PC-3 (cell line): ENCODE measurements at regions not wholly inside any gene's neighbourhood (a gene's known extent, or its start where the extent isn't known, plus 50 kb on each side); places are given as distances from the start of the nearest gene placed in this dataset.

Experiments
- ATAC-seq: fragments of 200-7000 bp; cut with Tn5 transposase; 2 replicates; pipeline ENCODE4 v1.9.1; 2020; ENCODE audit warnings: mild to moderate bottlenecking, moderate library complexity
- BruUV-seq: library from RNA; stranded (reverse); fragments of 400-500 nt; replicated peaks from 2 replicates; lab custom pipeline; 2021; lab: Mats Ljungman, UMichigan
- CTCF ChIA-PET: fragments of 300-600 bp; sonication (Branson Sonifier 250); formaldehyde crosslinking; loops from one replicate; lab custom pipeline; 2022; ENCODE audit warnings: antibody characterized with exemption; lab: Charles Lee
- POLR2A ChIA-PET: fragments of 300-600 bp; sonication (Branson Sonifier 250); formaldehyde crosslinking; loops from one replicate; lab custom pipeline; 2022; ENCODE audit warnings: antibody characterized with exemption; ENCODE audit not compliant: unreplicated experiment; lab: Charles Lee
- DNase-seq: peaks from one replicate; pipeline ENCODE4 v3.0.0-alpha.2; 2015
- H2AFZ ChIP-seq: fragments of 300-600 bp; sonication (generic); 2 replicates; pipeline ENCODE4 v1.6.0; 2016; ENCODE audit warnings: antibody characterized with exemption, low read length
- H3F3A ChIP-seq: fragments of 300-600 bp; sonication (generic); one replicate; pipeline ENCODE4 v1.6.0; 2017; ENCODE audit warnings: antibody characterized with exemption, low read length, control low read depth, mild to moderate bottlenecking; ENCODE audit not compliant: unreplicated experiment
- H3K27ac ChIP-seq: fragments of 300-600 bp; sonication (generic); 2 replicates; pipeline ENCODE4 v1.5.1; 2016; ENCODE audit warnings: mild to moderate bottlenecking, low read length
- H3K27me3 ChIP-seq: fragments of 300-600 bp; sonication (generic); 2 replicates; pipeline ENCODE4 v1.6.1; 2016; ENCODE audit warnings: low read length, mixed read lengths
- H3K36me3 ChIP-seq: fragments of 300-600 bp; sonication (generic); 2 replicates; pipeline ENCODE4 v1.6.1; 2016; ENCODE audit warnings: low read depth, mixed run types, low read length, mixed read lengths
- H3K4me1 ChIP-seq: fragments of 300-600 bp; sonication (generic); 2 replicates; pipeline ENCODE4 v1.5.1; 2016; ENCODE audit warnings: low read length; ENCODE audit not compliant: insufficient read depth
- H3K4me2 ChIP-seq: fragments of 300-600 bp; sonication (generic); 2 replicates; pipeline ENCODE4 v1.6.0; 2016; ENCODE audit warnings: low read length
- H3K4me3 ChIP-seq: fragments of 300-600 bp; sonication (generic); 2 replicates; pipeline ENCODE4 v1.5.1; 2016; ENCODE audit warnings: mild to moderate bottlenecking, low read length, mixed read lengths
- H3K79me2 ChIP-seq: fragments of 300-600 bp; sonication (generic); 2 replicates; pipeline ENCODE4 v1.6.1; 2017; ENCODE audit warnings: low read length, mixed read lengths
- H3K9ac ChIP-seq: fragments of 300-600 bp; sonication (generic); 2 replicates; pipeline ENCODE4 v1.6.0; 2016; ENCODE audit warnings: mild to moderate bottlenecking, low read length
- H3K9me2 ChIP-seq: fragments of 300-600 bp; sonication (generic); replicated peaks from 2 replicates; pipeline ENCODE4 v1.6.1; 2016; ENCODE audit warnings: mixed run types, low read length, mixed read lengths
- H3K9me3 ChIP-seq: fragments of 300-600 bp; sonication (generic); 2 replicates; pipeline ENCODE4 v1.6.1; 2016; ENCODE audit warnings: low read length, mixed read lengths
- H4K20me1 ChIP-seq: fragments of 300-600 bp; sonication (generic); 2 replicates; pipeline ENCODE4 v1.6.1; 2016; ENCODE audit warnings: low read length, mixed read lengths
- EZH2 ChIP-seq: fragments of 300-600 bp; sonication (generic); IDR thresholded peaks from one replicate; pipeline ENCODE4 v1.6.1; 2017; ENCODE audit warnings: antibody characterized with exemption, mild to moderate bottlenecking, low read length; ENCODE audit not compliant: unreplicated experiment
- EZH2phosphoT487 ChIP-seq: fragments of 300-600 bp; sonication (generic); IDR thresholded peaks from 2 replicates; pipeline ENCODE4 v1.6.1; 2018; ENCODE audit warnings: mild to moderate bottlenecking, antibody characterized with exemption, low read length, borderline replicate concordance
- intact Hi-C: fragments of 100-400 bp; cut with micrococcal nuclease; formaldehyde crosslinking; loops from 2 replicates; pipeline ENCODE4 v1.9.0; 2023
- TF ChIP-seq, protein P1 (sequence below): fragments of 300-600 bp; sonication (generic); conservative IDR thresholded peaks from 2 replicates; pipeline ENCODE4 v1.5.1; 2017; ENCODE audit warnings: antibody characterized with exemption, low read depth, mild to moderate bottlenecking, low read length

DNA sequence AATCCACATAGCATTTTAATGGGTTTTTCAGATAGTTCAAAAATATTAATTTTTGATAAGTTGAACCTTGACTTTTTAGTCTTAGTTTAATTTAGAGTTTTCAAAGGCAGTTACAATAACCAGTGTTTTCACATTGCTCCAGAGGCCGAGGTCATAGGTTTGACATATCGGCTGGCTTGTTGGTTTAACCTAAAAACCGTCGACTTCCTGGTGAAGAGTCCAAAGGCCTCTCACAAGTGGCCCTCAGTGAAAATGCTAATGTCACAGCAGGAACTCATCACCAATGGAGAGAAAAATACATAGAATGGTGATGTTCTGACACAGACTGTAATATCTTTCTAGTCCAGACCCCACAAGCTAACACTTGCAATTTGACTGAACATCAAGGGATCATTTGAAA lies 642.3 kb downstream of the PLOD2 start:
- no peak for ATAC-seq
- ChIA-PET POLR2A (no interaction called here), CTCF (no interaction called here)
- DNase-seq: no peak
- H3K4me2 ChIP-seq: no peak overlapping the region
- H3K4me3 ChIP-seq: no peak overlapping the region
- no peak overlapping the region for H2AFZ ChIP-seq
- TF ChIP-seq EZH2phosphoT487 (no peak), EZH2 (no peak)
- TF ChIP-seq, protein P1, sequence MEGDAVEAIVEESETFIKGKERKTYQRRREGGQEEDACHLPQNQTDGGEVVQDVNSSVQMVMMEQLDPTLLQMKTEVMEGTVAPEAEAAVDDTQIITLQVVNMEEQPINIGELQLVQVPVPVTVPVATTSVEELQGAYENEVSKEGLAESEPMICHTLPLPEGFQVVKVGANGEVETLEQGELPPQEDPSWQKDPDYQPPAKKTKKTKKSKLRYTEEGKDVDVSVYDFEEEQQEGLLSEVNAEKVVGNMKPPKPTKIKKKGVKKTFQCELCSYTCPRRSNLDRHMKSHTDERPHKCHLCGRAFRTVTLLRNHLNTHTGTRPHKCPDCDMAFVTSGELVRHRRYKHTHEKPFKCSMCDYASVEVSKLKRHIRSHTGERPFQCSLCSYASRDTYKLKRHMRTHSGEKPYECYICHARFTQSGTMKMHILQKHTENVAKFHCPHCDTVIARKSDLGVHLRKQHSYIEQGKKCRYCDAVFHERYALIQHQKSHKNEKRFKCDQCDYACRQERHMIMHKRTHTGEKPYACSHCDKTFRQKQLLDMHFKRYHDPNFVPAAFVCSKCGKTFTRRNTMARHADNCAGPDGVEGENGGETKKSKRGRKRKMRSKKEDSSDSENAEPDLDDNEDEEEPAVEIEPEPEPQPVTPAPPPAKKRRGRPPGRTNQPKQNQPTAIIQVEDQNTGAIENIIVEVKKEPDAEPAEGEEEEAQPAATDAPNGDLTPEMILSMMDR: no peak
- no peaks in the 10 kb centered on the region for H3F3A ChIP-seq
- H3K9me2 ChIP-seq: no peaks in the 10 kb centered on the region
- no peaks in the 10 kb centered on the region for H3K9me3 ChIP-seq
- H3K36me3 ChIP-seq: no peaks in the 10 kb centered on the region
- H4K20me1 ChIP-seq: no peaks in the 10 kb centered on the region
- H3K79me2 ChIP-seq: no peaks in the 10 kb centered on the region
- no peak overlapping the region for H3K27ac ChIP-seq
- intact Hi-C loops: no loop called here
- no peak overlapping the region for H3K9ac ChIP-seq
- no peaks in the 10 kb centered on the region for H3K4me1 ChIP-seq
- H3K27me3 ChIP-seq: no peaks in the 10 kb centered on the region
- BruUV-seq: no TSS peak

DNA sequence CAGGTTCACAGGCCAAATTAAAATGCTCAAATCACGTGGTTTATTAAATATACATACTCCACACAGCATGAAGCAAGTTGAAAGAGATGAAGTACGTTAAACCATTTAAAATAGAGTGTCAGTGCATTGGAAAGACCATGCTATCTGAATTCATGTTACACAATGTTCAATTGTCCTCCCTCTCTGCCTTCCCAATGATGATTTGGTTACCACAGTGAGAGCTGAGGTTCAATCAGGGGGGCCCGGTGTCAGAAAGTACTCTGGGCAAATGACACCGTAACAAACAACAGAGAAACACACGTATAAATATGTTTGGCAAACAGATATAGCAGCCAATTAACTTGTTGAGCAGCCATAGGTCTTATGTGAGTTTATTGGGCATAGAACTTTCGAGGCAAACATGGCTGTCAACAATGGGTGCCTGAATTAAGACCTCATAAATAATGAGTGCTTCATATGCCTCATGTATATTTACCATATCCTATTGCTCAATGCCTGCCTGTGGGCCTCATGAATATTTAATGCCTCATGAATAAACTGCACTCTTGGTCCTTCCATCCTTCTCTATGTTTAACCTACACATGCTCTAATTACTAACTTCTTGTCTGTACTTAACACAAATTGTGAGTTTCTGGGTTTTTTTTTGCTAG lies 641.5 kb downstream of the PLOD2 start:
- intact Hi-C loops: no loop called here
- TF ChIP-seq, protein P1: no peak
- TF ChIP-seq EZH2phosphoT487 (no peak), EZH2 (no peak)
- POLR2A ChIA-PET: no interaction called here
- no peaks in the 10 kb centered on the region for H4K20me1 ChIP-seq
- H3K79me2 ChIP-seq: no peaks in the 10 kb centered on the region
- CTCF ChIA-PET: no interaction called here
- no peak overlapping the region for H3K27ac ChIP-seq
- no peaks in the 10 kb centered on the region for H3F3A ChIP-seq
- no peaks in the 10 kb centered on the region for H3K9me2 ChIP-seq
- no peak overlapping the region for H3K4me3 ChIP-seq
- H3K9me3 ChIP-seq: no peaks in the 10 kb centered on the region
- H3K4me1 ChIP-seq: no peaks in the 10 kb centered on the region
- no peak for DNase-seq
- H3K27me3 ChIP-seq: no peaks in the 10 kb centered on the region
- H2AFZ ChIP-seq: no peak overlapping the region
- H3K9ac ChIP-seq: no peak overlapping the region
- no peak for ATAC-seq
- no peaks in the 10 kb centered on the region for H3K36me3 ChIP-seq
- no TSS peak for BruUV-seq
- H3K4me2 ChIP-seq: no peak overlapping the region

DNA sequence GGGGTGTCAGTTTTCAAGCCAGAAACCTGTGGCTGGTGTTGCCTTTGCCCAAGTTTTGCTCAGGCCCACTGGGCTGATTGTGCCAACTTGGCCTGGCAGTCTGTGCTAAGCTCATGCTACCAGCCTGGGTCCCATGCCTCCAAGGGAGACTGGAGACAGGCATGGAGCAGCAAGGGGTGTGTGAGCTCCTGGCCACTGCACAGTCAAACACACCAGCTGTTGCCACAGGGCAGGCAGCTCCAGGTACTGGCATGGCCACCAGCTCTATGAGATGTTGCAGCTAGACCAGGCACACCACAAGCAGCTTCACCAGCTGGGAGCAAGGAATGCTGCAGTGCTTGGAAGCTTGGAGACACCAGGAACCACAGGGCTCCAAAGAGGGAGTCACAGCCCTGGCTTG lies 638.8 kb downstream of the PLOD2 start:
- POLR2A ChIA-PET: no interaction called here
- H4K20me1 ChIP-seq: no peaks in the 10 kb centered on the region
- no peaks in the 10 kb centered on the region for H3K4me1 ChIP-seq
- no peak overlapping the region for H2AFZ ChIP-seq
- no peak overlapping the region for H3K4me2 ChIP-seq
- H3K27me3 ChIP-seq: no peaks in the 10 kb centered on the region
- no peaks in the 10 kb centered on the region for H3F3A ChIP-seq
- no peak for TF ChIP-seq EZH2phosphoT487
- TF ChIP-seq EZH2: no peak
- TF ChIP-seq, protein P1: no peak
- ATAC-seq (no peak), DNase-seq (no peak)
- H3K36me3 ChIP-seq: no peaks in the 10 kb centered on the region
- no TSS peak for BruUV-seq
- CTCF ChIA-PET: no interaction called here
- no peaks in the 10 kb centered on the region for H3K9me2 ChIP-seq
- H3K9me3 ChIP-seq: no peaks in the 10 kb centered on the region
- H3K4me3 ChIP-seq: no peak overlapping the region
- H3K79me2 ChIP-seq: no peaks in the 10 kb centered on the region
- intact Hi-C loops: no loop called here
- H3K27ac ChIP-seq: no peak overlapping the region
- H3K9ac ChIP-seq: no peak overlapping the region
